ENCODE measurements at regions not wholly inside any gene's neighbourhood (a gene's known extent, or its start where the extent isn't known, plus 50 kb on each side); places are given as distances from the start of the nearest gene placed in this dataset.

GRCh38 chr2:199646439-199646838, 188.7 kb upstream of the SATB2 start (continued):
- TF ChIP-seq ELK1 (IDR thresholded peaks at IDR 0.05; ENCODE audit: low read depth, low read length) (no peak), EHF (CRISPR knock-in tag; IDR thresholded peaks at IDR 0.05) (no peak), RCOR1 (IDR thresholded peaks at IDR 0.05; ENCODE audit: low read depth, low read length) (no peak), CBX2 (IDR thresholded peaks at IDR 0.05; ENCODE audit: borderline replicate concordance, low read depth) (no peak), ESRRA (IDR thresholded peaks at IDR 0.05; ENCODE audit: borderline replicate concordance, low read length) (no peak), KDM5A (IDR thresholded peaks at IDR 0.05) (no peak), TFCP2L1 (CRISPR knock-in tag; IDR thresholded peaks at IDR 0.05) (no peak), FOXS1 (CRISPR knock-in tag; IDR thresholded peaks at IDR 0.05) (no peak), POLR2A (IDR thresholded peaks at IDR 0.05; ENCODE audit: low read length) (no peak)

GRCh38 chr2:199631129-199631528, 173.4 kb upstream of the SATB2 start:
- CTCF ChIA-PET, result interaction anchor here (0.8 kb wide), 1 partner anchor 125 kb away, joined by 3 read pairs; no protein-coding TSS in a partner anchor
- Histone ChIP-seq H3K4me3 (no peak overlapping the region), H3K27ac (no peak overlapping the region), H3K4me1 (no peaks in the 10 kb centered on the region), H3K9me3 (no peaks in the 10 kb centered on the region), H3K4me2 (no peak overlapping the region)
- FAIRE-seq (no peak), DNase-seq (ENCODE audit: low read depth in 1 of 2, low spot score in 1 of 2) (no peak), ATAC-seq (no peak)
- no peak for TF ChIP-seq CBX2 (IDR thresholded peaks at IDR 0.05; ENCODE audit: borderline replicate concordance, low read depth)
- TF ChIP-seq MAFK (IDR thresholded peaks at IDR 0.05; ENCODE audit: partially characterized antibody), result no peak
- no peak for TF ChIP-seq CBX8 (IDR thresholded peaks at IDR 0.05)
- TF ChIP-seq RCOR1 (IDR thresholded peaks at IDR 0.05; ENCODE audit: low read depth, low read length), result no peak
- TF ChIP-seq, protein P1, sequence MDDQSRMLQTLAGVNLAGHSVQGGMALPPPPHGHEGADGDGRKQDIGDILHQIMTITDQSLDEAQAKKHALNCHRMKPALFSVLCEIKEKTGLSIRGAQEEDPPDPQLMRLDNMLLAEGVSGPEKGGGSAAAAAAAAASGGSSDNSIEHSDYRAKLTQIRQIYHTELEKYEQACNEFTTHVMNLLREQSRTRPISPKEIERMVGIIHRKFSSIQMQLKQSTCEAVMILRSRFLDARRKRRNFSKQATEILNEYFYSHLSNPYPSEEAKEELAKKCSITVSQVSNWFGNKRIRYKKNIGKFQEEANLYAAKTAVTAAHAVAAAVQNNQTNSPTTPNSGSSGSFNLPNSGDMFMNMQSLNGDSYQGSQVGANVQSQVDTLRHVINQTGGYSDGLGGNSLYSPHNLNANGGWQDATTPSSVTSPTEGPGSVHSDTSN (IDR thresholded peaks at IDR 0.05), result no peak
- TF ChIP-seq MAX (IDR thresholded peaks at IDR 0.05), result no peak
- TF ChIP-seq KDM5A (IDR thresholded peaks at IDR 0.05), result no peak
- TF ChIP-seq CEBPB (IDR thresholded peaks at IDR 0.05), result no peak
- TF ChIP-seq ZSCAN20 (CRISPR knock-in tag; IDR thresholded peaks at IDR 0.05), result no peak
- TF ChIP-seq, protein P2, sequence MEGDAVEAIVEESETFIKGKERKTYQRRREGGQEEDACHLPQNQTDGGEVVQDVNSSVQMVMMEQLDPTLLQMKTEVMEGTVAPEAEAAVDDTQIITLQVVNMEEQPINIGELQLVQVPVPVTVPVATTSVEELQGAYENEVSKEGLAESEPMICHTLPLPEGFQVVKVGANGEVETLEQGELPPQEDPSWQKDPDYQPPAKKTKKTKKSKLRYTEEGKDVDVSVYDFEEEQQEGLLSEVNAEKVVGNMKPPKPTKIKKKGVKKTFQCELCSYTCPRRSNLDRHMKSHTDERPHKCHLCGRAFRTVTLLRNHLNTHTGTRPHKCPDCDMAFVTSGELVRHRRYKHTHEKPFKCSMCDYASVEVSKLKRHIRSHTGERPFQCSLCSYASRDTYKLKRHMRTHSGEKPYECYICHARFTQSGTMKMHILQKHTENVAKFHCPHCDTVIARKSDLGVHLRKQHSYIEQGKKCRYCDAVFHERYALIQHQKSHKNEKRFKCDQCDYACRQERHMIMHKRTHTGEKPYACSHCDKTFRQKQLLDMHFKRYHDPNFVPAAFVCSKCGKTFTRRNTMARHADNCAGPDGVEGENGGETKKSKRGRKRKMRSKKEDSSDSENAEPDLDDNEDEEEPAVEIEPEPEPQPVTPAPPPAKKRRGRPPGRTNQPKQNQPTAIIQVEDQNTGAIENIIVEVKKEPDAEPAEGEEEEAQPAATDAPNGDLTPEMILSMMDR (IDR thresholded peaks at IDR 0.05), result no peak
- WGBS (ENCODE audit: missing lambda C conversion rate), result 28% methylated on average over 4 of the region's 4 CpGs
- POLR2A ChIA-PET, result no interaction called here

GRCh38 chr2:199629301-199629700, 171.6 kb upstream of the SATB2 start:
- Histone ChIP-seq H3K4me1 (no peaks in the 10 kb centered on the region), H3K4me2 (no peak overlapping the region), H3K9me3 (no peaks in the 10 kb centered on the region), H3K4me3 (no peak overlapping the region), H3K27ac (no peak overlapping the region)
- ChIA-PET CTCF (no interaction called here), POLR2A (no interaction called here)
- TF ChIP-seq ZNF302 (CRISPR knock-in tag; IDR thresholded peaks at IDR 0.05) (no peak), JUNB (IDR thresholded peaks at IDR 0.05) (no peak), FOXS1 (CRISPR knock-in tag; IDR thresholded peaks at IDR 0.05) (no peak), RARB (CRISPR knock-in tag; IDR thresholded peaks at IDR 0.05) (no peak)
- TF ChIP-seq, protein P1 (IDR thresholded peaks at IDR 0.05), result no peak
- TF ChIP-seq, protein P2 (IDR thresholded peaks at IDR 0.05), result no peak
- DNase-seq (ENCODE audit: low read depth in 1 of 2, low spot score in 1 of 2) (no peak), ATAC-seq (no peak), FAIRE-seq (no peak)

All from A549 (cell line).